Panc1 (cell line): ENCODE measurements at regions not wholly inside any gene's neighbourhood (a gene's known extent, or its start where the extent isn't known, plus 50 kb on each side); places are given as distances from the start of the nearest gene placed in this dataset.

Source experiments
- ATAC-seq: fragments of 200-7000 bp; cut with Tn5 transposase; 2 replicates; pipeline ENCODE4 v1.9.1; 2020; ENCODE audit warnings: mild to moderate bottlenecking, moderate library complexity
- BruUV-seq: library from RNA; stranded (reverse); fragments of 400-500 nt; replicated peaks from 2 replicates; lab custom pipeline; 2021; lab: Mats Ljungman, UMichigan
- CTCF ChIA-PET: fragments of 300-600 bp; sonication (Branson Sonifier 250); formaldehyde crosslinking; loops from one replicate; lab custom pipeline; 2022; ENCODE audit warnings: antibody characterized with exemption; lab: Charles Lee
- POLR2A ChIA-PET: fragments of 300-600 bp; sonication (Branson Sonifier 250); formaldehyde crosslinking; loops from one replicate; lab custom pipeline; 2022; ENCODE audit warnings: antibody characterized with exemption; lab: Charles Lee
- DNase-seq: peaks from one replicate; pipeline ENCODE4 v3.0.0-alpha.2; 2010; ENCODE audit warnings: low read depth, low spot score
- H3K27ac ChIP-seq: 2 replicates; pipeline ENCODE4 v1.5.1; 2011; ENCODE audit warnings: mild to moderate bottlenecking, low read length, inconsistent platforms
- H3K27me3 ChIP-seq: fragments of 200-500 bp; sonication (Bioruptor generic); 2 replicates; pipeline ENCODE4 v1.6.0; 2014; ENCODE audit warnings: low read length, inconsistent platforms; ENCODE audit not compliant: control insufficient read depth, insufficient read depth
- H3K36me3 ChIP-seq: fragments of 200-500 bp; sonication (Bioruptor generic); 2 replicates; pipeline ENCODE4 v1.5.1; 2014; ENCODE audit warnings: inconsistent platforms, mild to moderate bottlenecking, low read length, moderate library complexity; ENCODE audit not compliant: control insufficient read depth, insufficient read depth
- H3K4me1 ChIP-seq: 2 replicates; pipeline ENCODE4 v1.5.1; 2011; ENCODE audit warnings: inconsistent platforms, mild to moderate bottlenecking, low read length, moderate library complexity; ENCODE audit not compliant: control insufficient read depth, insufficient read depth
- H3K4me3 ChIP-seq, 2 experiments: 2 replicates each; pipeline ENCODE4 v1.5.1; 2011 to 2012; ENCODE audit warnings: low read depth in 2 of 2, low read length in 2 of 2, mild to moderate bottlenecking in 2 of 2, inconsistent platforms in 1 of 2, moderate library complexity in 1 of 2
- H3K9me3 ChIP-seq: fragments of 200-500 bp; sonication (Bioruptor generic); 2 replicates; pipeline ENCODE4 v1.5.1; 2014; ENCODE audit warnings: low read depth, mild to moderate bottlenecking, inconsistent platforms, low read length, moderate library complexity; ENCODE audit not compliant: control insufficient read depth, insufficient read depth
- CTCF ChIP-seq: fragments of 450-650 bp; IDR thresholded peaks from 2 replicates; pipeline ENCODE4 v1.5.1; 2017; ENCODE audit warnings: mild to moderate bottlenecking
- POLR2AphosphoS5 ChIP-seq: IDR thresholded peaks from 2 replicates; pipeline ENCODE4 v1.6.1; 2012; ENCODE audit warnings: mild to moderate bottlenecking, low read depth, low read length, moderate library complexity
- REST ChIP-seq, 2 experiments: IDR thresholded peaks; 2 replicates each; pipeline ENCODE4 v1.6.1; 2011 to 2012; ENCODE audit warnings: low read depth in 2 of 2, control low read depth in 1 of 2, low read length in 1 of 2, mild to moderate bottlenecking in 1 of 2, moderate library complexity in 1 of 2; ENCODE audit not compliant: insufficient read depth in 1 of 2
- SIN3A ChIP-seq: IDR thresholded peaks from 2 replicates; pipeline ENCODE4 v1.6.1; 2012; ENCODE audit warnings: low read depth, mild to moderate bottlenecking, low read length, moderate library complexity, borderline replicate concordance; ENCODE audit not compliant: insufficient read depth
- TCF7L2 ChIP-seq: IDR thresholded peaks from 2 replicates; pipeline ENCODE4 v1.6.1; 2011; ENCODE audit warnings: mild to moderate bottlenecking, low read depth, low read length, inconsistent platforms
- in situ Hi-C: cut with HindIII; loops from 2 replicates; pipeline ENCODE4 v1.10.0; 2016; ENCODE audit warnings: low sequenced_read_pairs, low pct_unique_long_range_greater_than_20kb
- intact Hi-C: fragments of 100-400 bp; cut with micrococcal nuclease; formaldehyde crosslinking; loops from one replicate; pipeline ENCODE4 v1.10.0; 2022; ENCODE audit not compliant: unreplicated experiment

DNA sequence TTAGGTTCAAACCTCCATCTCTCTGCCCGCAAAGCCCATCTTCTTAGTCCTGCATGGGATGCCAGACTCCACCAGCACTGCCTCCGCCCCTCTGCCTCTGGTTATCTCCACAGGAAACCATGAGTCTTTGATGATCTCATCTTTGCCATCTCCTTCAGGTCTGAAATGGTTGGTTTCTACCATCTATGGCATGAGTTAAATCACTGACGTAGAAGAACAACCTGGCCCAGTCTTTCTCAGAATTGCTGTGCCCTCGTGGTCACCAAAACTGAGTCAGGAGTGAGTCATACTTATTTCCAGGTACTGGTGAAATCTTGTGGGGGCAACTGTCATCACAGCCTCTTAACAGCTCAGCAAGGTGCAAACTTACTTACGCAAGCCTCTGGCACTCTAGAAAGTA lies 468.7 kb upstream of the C16orf82 start:
- Histone ChIP-seq H3K9me3 (no peaks in the 10 kb centered on the region), H3K4me3 (no peak overlapping the region), H3K27me3 (no peaks in the 10 kb centered on the region), H3K27ac (no peak overlapping the region), H3K4me1 (no peaks in the 10 kb centered on the region), H3K36me3 (no peaks in the 10 kb centered on the region)
- in situ Hi-C loops (no loop called here), intact Hi-C loops (no loop called here)
- TF ChIP-seq POLR2AphosphoS5 (no peak), SIN3A (no peak), TCF7L2 (no peak), CTCF (no peak), REST (IDR thresholded peaks at IDR 0.05; ENCODE audit: insufficient read depth in 1 of 2, low read depth in 2 of 2, low read length in 1 of 2) (no peak)
- POLR2A ChIA-PET, result no interaction called here
- DNase-seq, result peak; percentile 4
- BruUV-seq, result no TSS peak
- CTCF ChIA-PET, result no interaction called here
- no peak for ATAC-seq

DNA sequence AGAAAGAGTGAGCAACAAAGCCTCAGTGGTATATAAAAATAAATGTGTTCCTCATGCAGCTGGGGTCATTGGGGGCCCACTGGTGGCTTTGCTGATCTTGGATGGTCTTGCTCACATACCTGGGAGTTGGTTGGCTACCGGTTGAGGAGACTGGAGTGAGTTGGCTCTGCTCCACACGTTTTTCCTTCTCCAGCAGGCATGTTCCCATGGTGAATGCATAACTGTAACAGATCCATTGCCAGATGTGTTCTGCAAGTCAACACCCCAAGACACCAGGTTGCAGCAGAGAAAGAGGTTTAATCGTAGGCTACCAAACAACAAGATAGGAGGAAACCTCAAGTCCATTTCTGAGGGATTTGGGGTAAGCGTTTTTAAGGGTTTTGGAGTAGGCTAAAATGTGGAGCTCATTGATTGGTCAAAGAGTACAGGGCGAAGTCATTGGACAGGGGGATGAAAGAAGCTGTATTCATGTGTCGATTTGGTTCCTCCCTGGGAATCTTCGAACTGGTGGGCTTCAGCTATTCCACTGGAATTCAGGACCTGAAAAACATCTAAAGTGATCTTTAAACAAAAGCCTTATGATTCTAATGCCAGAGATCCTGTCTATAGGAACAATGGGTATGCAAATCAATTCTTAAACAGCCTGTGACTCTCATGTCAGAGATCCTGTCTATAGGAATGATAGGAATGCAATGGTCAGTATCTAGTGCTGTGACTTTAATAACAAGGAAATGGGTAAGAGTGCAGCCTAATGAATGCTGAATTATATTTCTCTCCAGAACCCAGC lies 467.5 kb upstream of the C16orf82 start:
- BruUV-seq, result no TSS peak
- ATAC-seq, result no peak

More for the DNA sequence above, 467.5 kb upstream of the C16orf82 start:
- Histone ChIP-seq H3K27me3 (no peaks in the 10 kb centered on the region), H3K4me1 (no peaks in the 10 kb centered on the region), H3K9me3 (no peaks in the 10 kb centered on the region), H3K36me3 (no peaks in the 10 kb centered on the region), H3K27ac (no peak overlapping the region), H3K4me3 (no peak overlapping the region)
- intact Hi-C loops, result no loop called here
- DNase-seq, result no peak
- in situ Hi-C loops, result no loop called here
- TF ChIP-seq SIN3A (no peak), TCF7L2 (no peak), REST (IDR thresholded peaks at IDR 0.05; ENCODE audit: insufficient read depth in 1 of 2, low read depth in 2 of 2, low read length in 1 of 2) (no peak), POLR2AphosphoS5 (no peak), CTCF (no peak)
- POLR2A ChIA-PET, result no interaction called here
- CTCF ChIA-PET, result no interaction called here
